IPS DF 6.9 (cell line): ENCODE measurements at regions not wholly inside any gene's neighbourhood (a gene's known extent, or its start where the extent isn't known, plus 50 kb on each side); places are given as distances from the start of the nearest gene placed in this dataset.
"Not testable (repeated sequence)": the region's sequence is repeated elsewhere in the genome, so short reads cannot be mapped to it uniquely, and the experiment has no call there.

ENCODE experiments used
- DNase-seq: peaks from one replicate; pipeline ENCODE4 v3.0.0-alpha.2; 2013; ENCODE audit warnings: low read depth, low spot score
- H3K27ac ChIP-seq: one replicate; pipeline ENCODE4 v1.5.1; 2013; ENCODE audit warnings: low read length, control low read depth
- H3K27me3 ChIP-seq: 2 replicates; pipeline ENCODE4 v1.6.1; 2013; ENCODE audit warnings: mild to moderate bottlenecking, low read length; ENCODE audit not compliant: control insufficient read depth, insufficient read depth
- H3K36me3 ChIP-seq: 2 replicates; pipeline ENCODE4 v1.6.1; 2013; ENCODE audit warnings: low read length; ENCODE audit not compliant: control insufficient read depth, insufficient read depth
- H3K4me1 ChIP-seq: 2 replicates; pipeline ENCODE4 v1.6.1; 2013; ENCODE audit warnings: low read length; ENCODE audit not compliant: control insufficient read depth, insufficient read depth
- H3K4me3 ChIP-seq: 2 replicates; pipeline ENCODE4 v1.5.1; 2013; ENCODE audit warnings: mild to moderate bottlenecking, low read length
- H3K9me3 ChIP-seq: 2 replicates; pipeline ENCODE4 v1.6.1; 2013; ENCODE audit warnings: low read length, inconsistent platforms; ENCODE audit not compliant: control insufficient read depth, insufficient read depth
- WGBS: extraction: QIAGEN DNeasy Blood & Tissue Kit; methylation state at CpG from one replicate; pipeline ENCODE4 v1.1.7; 2013; ENCODE audit warnings: mixed read lengths, missing lambda C conversion rate; ENCODE audit not compliant: insufficient read length, insufficient coverage; 5-methylcytosine and 5-hydroxymethylcytosine counted together

GRCh38 chr10:125605167-125605566, 77.8 kb downstream of the TEX36 start:
- no peak for DNase-seq
- Histone ChIP-seq H3K9me3 (no peaks in the 10 kb centered on the region), H3K4me3 (no peak overlapping the region), H3K36me3 (no peaks in the 10 kb centered on the region), H3K4me1 (no peaks in the 10 kb centered on the region), H3K27me3 (no peaks in the 10 kb centered on the region), H3K27ac (no peak overlapping the region)
- no CpG with 5 or more reads among the region's 4 CpGs for WGBS

- Histone ChIP-seq H3K9me3 (no peaks in the 10 kb centered on the region), H3K4me1 (no peaks in the 10 kb centered on the region), H3K27ac (no peak overlapping the region), H3K36me3 (no peaks in the 10 kb centered on the region), H3K27me3 (no peaks in the 10 kb centered on the region), H3K4me3 (no peak overlapping the region)
- DNase-seq, result no peak
- WGBS, result no CpG with 5 or more reads among the region's 13 CpGs
Observed at GRCh38 chr10:125602825-125603224, 80.1 kb downstream of the TEX36 start.

GRCh38 chr10:125599194-125599593, 83.8 kb downstream of the TEX36 start:
- no peak for DNase-seq
- no peaks in the 10 kb centered on the region for H3K36me3 ChIP-seq
- H3K4me1 ChIP-seq, result no peaks in the 10 kb centered on the region
- H3K4me3 ChIP-seq, result no peak overlapping the region
- no peaks in the 10 kb centered on the region for H3K27me3 ChIP-seq
- no peaks in the 10 kb centered on the region for H3K9me3 ChIP-seq
- H3K27ac ChIP-seq, result no peak overlapping the region
- no CpG with 5 or more reads among the region's 4 CpGs for WGBS

GRCh38 chr10:125595911-125596310, 87.1 kb downstream of the TEX36 start:
- H3K9me3 ChIP-seq, result no peaks in the 10 kb centered on the region
- H3K27ac ChIP-seq, result no peak overlapping the region
- DNase-seq, result no peak
- H3K36me3 ChIP-seq, result no peaks in the 10 kb centered on the region
- H3K4me1 ChIP-seq, result no peaks in the 10 kb centered on the region
- H3K4me3 ChIP-seq, result no peak overlapping the region
- H3K27me3 ChIP-seq, result no peaks in the 10 kb centered on the region

- no CpG with 5 or more reads among the region's 5 CpGs for WGBS
- Histone ChIP-seq H3K4me1 (no peaks in the 10 kb centered on the region), H3K27ac (no peak overlapping the region), H3K9me3 (no peaks in the 10 kb centered on the region), H3K4me3 (no peak overlapping the region), H3K27me3 (no peaks in the 10 kb centered on the region), H3K36me3 (no peaks in the 10 kb centered on the region)
- DNase-seq, result no peak
Observed at GRCh38 chr10:125593644-125594043, 89.3 kb downstream of the TEX36 start.

- Histone ChIP-seq H3K4me1 (no peaks in the 10 kb centered on the region), H3K27ac (no peak overlapping the region), H3K4me3 (no peak overlapping the region), H3K27me3 (no peaks in the 10 kb centered on the region), H3K36me3 (no peaks in the 10 kb centered on the region), H3K9me3 (no peaks in the 10 kb centered on the region)
- no CpG with 5 or more reads among the region's 2 CpGs for WGBS
- no peak for DNase-seq
Observed at GRCh38 chr10:125592897-125593296, 90.1 kb downstream of the TEX36 start.

- no peak for DNase-seq
- WGBS, result no CpG with 5 or more reads among the region's 7 CpGs
- Histone ChIP-seq H3K4me3 (no peak overlapping the region), H3K4me1 (no peaks in the 10 kb centered on the region), H3K27me3 (no peaks in the 10 kb centered on the region), H3K9me3 (no peaks in the 10 kb centered on the region), H3K27ac (no peak overlapping the region), H3K36me3 (no peaks in the 10 kb centered on the region)
Observed at GRCh38 chr10:125591886-125592285, 91.1 kb downstream of the TEX36 start.

- H3K27me3 ChIP-seq, H3K9me3 ChIP-seq, DNase-seq, H3K36me3 ChIP-seq, H3K4me3 ChIP-seq, H3K4me1 ChIP-seq, H3K27ac ChIP-seq: not testable (repeated sequence)
- WGBS, result no CpG with 5 or more reads among the region's 8 CpGs
Observed at GRCh38 chr10:125588738-125589137, 94.2 kb downstream of the TEX36 start.

- no CpG with 5 or more reads among the region's 4 CpGs for WGBS
- no peaks in the 10 kb centered on the region for H3K4me1 ChIP-seq
- DNase-seq, result no peak
- H3K36me3 ChIP-seq, result no peaks in the 10 kb centered on the region
- no peaks in the 10 kb centered on the region for H3K27me3 ChIP-seq
- no peak overlapping the region for H3K4me3 ChIP-seq
- no peaks in the 10 kb centered on the region for H3K9me3 ChIP-seq
- no peak overlapping the region for H3K27ac ChIP-seq
Observed at GRCh38 chr10:125584954-125585353, 98.0 kb downstream of the TEX36 start.

GRCh38 chr10:125578658-125579315, 104.2 kb downstream of the TEX36 start:
- Histone ChIP-seq H3K9me3 (no peaks in the 10 kb centered on the region), H3K4me1 (no peaks in the 10 kb centered on the region), H3K27me3 (no peaks in the 10 kb centered on the region), H3K4me3 (no peak overlapping the region), H3K36me3 (no peaks in the 10 kb centered on the region), H3K27ac (no peak overlapping the region)
- no peak for DNase-seq
- WGBS, result no CpG with 5 or more reads among the region's 7 CpGs

GRCh38 chr10:125575843-125576242, 107.1 kb downstream of the TEX36 start:
- H3K9me3 ChIP-seq, result no peaks in the 10 kb centered on the region
- H3K36me3 ChIP-seq, result no peaks in the 10 kb centered on the region
- no CpG with 5 or more reads among the region's 4 CpGs for WGBS
- H3K4me3 ChIP-seq, result no peak overlapping the region
- no peaks in the 10 kb centered on the region for H3K4me1 ChIP-seq
- no peaks in the 10 kb centered on the region for H3K27me3 ChIP-seq
- H3K27ac ChIP-seq, result no peak overlapping the region
- no peak for DNase-seq
